Gastroesophageal sphincter (tissue), 4 donors: ENCODE measurements at regions not wholly inside any gene's neighbourhood (a gene's known extent, or its start where the extent isn't known, plus 50 kb on each side); places are given as distances from the start of the nearest gene placed in this dataset.

ENCODE experiments used
- ATAC-seq: fragments of 150-250 bp; one replicate; pipeline ENCODE4 v1.9.1; 2016; ENCODE audit warnings: mild to moderate bottlenecking, moderate library complexity
- H3K27ac ChIP-seq, 4 donors: fragments of 200-600 bp; sonication (generic) in 3 of 4; 1 replicate in 3 of 4; 2 replicates in 1 of 4; pipeline ENCODE4 v1.5.1; 2016 to 2019
- H3K27me3 ChIP-seq: fragments of 200-600 bp; sonication (generic); one replicate; pipeline ENCODE4 v1.5.1; 2019
- H3K36me3 ChIP-seq, 2 donors: fragments of 200-600 bp; sonication (generic); one replicate each; pipeline ENCODE4 v1.5.1; 2019; ENCODE audit warnings: control low read depth in 1 of 2
- H3K4me1 ChIP-seq, 3 donors: fragments of 200-600 bp; sonication (generic); 1 replicate in 2 of 3; 2 replicates in 1 of 3; pipeline ENCODE4 v1.5.1; 2016 to 2019; ENCODE audit warnings: control low read depth in 2 of 3
- H3K4me3 ChIP-seq, 2 donors: fragments of 200-600 bp; sonication (generic); one replicate each; pipeline ENCODE4 v1.5.1; 2019; ENCODE audit warnings: mild to moderate bottlenecking in 1 of 2, moderate library complexity in 1 of 2
- H3K9me3 ChIP-seq, 3 donors: fragments of 200-600 bp; sonication (generic); one replicate each; pipeline ENCODE4 v1.5.1; 2017 to 2019; ENCODE audit warnings: control low read depth in 2 of 3
- CTCF ChIP-seq, 4 experiments: fragments of 200-600 bp in 2 of 4; fragments of 450-650 bp in 2 of 4; sonication (generic) in 1 of 4; IDR thresholded peaks; one replicate each; pipeline ENCODE4 v1.5.1; 2017 to 2019; ENCODE audit warnings: antibody characterized with exemption in 4 of 4, mild to moderate bottlenecking in 2 of 4, moderate library complexity in 2 of 4
- EP300 ChIP-seq: sonication (generic); formaldehyde crosslinking; IDR thresholded peaks from one replicate; pipeline ENCODE4 v1.6.1; 2017; ENCODE audit warnings: antibody characterized with exemption, mild to moderate bottlenecking
- POLR2A ChIP-seq, 2 donors: fragments of 450-650 bp; IDR thresholded peaks; one replicate each; pipeline ENCODE4 v1.6.1; 2017; ENCODE audit warnings: antibody characterized with exemption in 2 of 2, mild to moderate bottlenecking in 2 of 2, moderate library complexity in 1 of 2
- POLR2AphosphoS5 ChIP-seq: sonication (generic); formaldehyde crosslinking; IDR thresholded peaks from one replicate; pipeline ENCODE4 v1.6.1; 2017; ENCODE audit warnings: antibody characterized with exemption
- WGBS, 2 donors: methylation state at CpG; one replicate each; pipeline ENCODE4 v1.1.5; 2018; ENCODE audit warnings: low coverage in 1 of 2; 5-methylcytosine and 5-hydroxymethylcytosine counted together

- H3K27ac ChIP-seq = no peak overlapping the region
- TF ChIP-seq POLR2A (IDR thresholded peaks at IDR 0.05) (no peak), CTCF (IDR thresholded peaks at IDR 0.05) (no peak), POLR2AphosphoS5 (no peak), EP300 (no peak)
- H3K4me1 ChIP-seq = peaks cover 0 to 7% (median 0%) of the 10 kb centered on the region in 3 donors
- H3K36me3 ChIP-seq = no peaks in the 10 kb centered on the region
- no peak for ATAC-seq
- 68 to 89% methylated on average over 2 of the region's 2 CpGs for WGBS, 2 donors
- no peaks in the 10 kb centered on the region for H3K27me3 ChIP-seq
- no peak overlapping the region for H3K4me3 ChIP-seq
- H3K9me3 ChIP-seq = no peaks in the 10 kb centered on the region
Observed at GRCh38 chr1:81242103-81242502, 558.6 kb upstream of the ADGRL2 start.

GRCh38 chr1:81238129-81238528, 562.6 kb upstream of the ADGRL2 start:
- H3K27ac ChIP-seq = no peak overlapping the region
- H3K27me3 ChIP-seq = no peaks in the 10 kb centered on the region
- TF ChIP-seq CTCF (IDR thresholded peaks at IDR 0.05) (no peak), POLR2AphosphoS5 (no peak), POLR2A (IDR thresholded peaks at IDR 0.05) (no peak), EP300 (no peak)
- peaks cover 0 to 9% (median 0%) of the 10 kb centered on the region in 3 donors for H3K4me1 ChIP-seq
- no peaks in the 10 kb centered on the region for H3K36me3 ChIP-seq
- WGBS, 2 donors = 61 to 75% methylated on average over 3 of the region's 3 CpGs
- no peaks in the 10 kb centered on the region for H3K9me3 ChIP-seq
- no peak for ATAC-seq
- no peak overlapping the region for H3K4me3 ChIP-seq

- no peak overlapping the region for H3K27ac ChIP-seq
- no peaks in the 10 kb centered on the region for H3K9me3 ChIP-seq
- peaks cover 0 to 14% (median 0%) of the 10 kb centered on the region in 3 donors for H3K4me1 ChIP-seq
- H3K4me3 ChIP-seq = no peak overlapping the region
- ATAC-seq = no peak
- WGBS, 2 donors = 44 to 63% methylated on average over 8 of the region's 8 CpGs
- H3K36me3 ChIP-seq = no peaks in the 10 kb centered on the region
- no peak for TF ChIP-seq POLR2AphosphoS5
- TF ChIP-seq CTCF (IDR thresholded peaks at IDR 0.05) = no peak
- TF ChIP-seq EP300 = no peak
- no peaks in the 10 kb centered on the region for H3K27me3 ChIP-seq
Observed at GRCh38 chr1:81237473-81238089, 563.2 kb upstream of the ADGRL2 start.

- Histone ChIP-seq H3K4me1 (peaks cover 0 to 29% (median 0%) of the 10 kb centered on the region in 3 donors), H3K36me3 (no peaks in the 10 kb centered on the region), H3K27ac (no peak overlapping the region), H3K4me3 (no peak overlapping the region), H3K27me3 (no peaks in the 10 kb centered on the region), H3K9me3 (no peaks in the 10 kb centered on the region)
- TF ChIP-seq POLR2AphosphoS5 = no peak
- no peak for TF ChIP-seq CTCF (IDR thresholded peaks at IDR 0.05)
- TF ChIP-seq EP300 = no peak
- TF ChIP-seq POLR2A (IDR thresholded peaks at IDR 0.05) = no peak
- ATAC-seq = no peak
- WGBS, 2 donors = 57 to 86% methylated on average over 3 of the region's 3 CpGs
Observed at GRCh38 chr1:81234237-81234636, 566.5 kb upstream of the ADGRL2 start.

- Histone ChIP-seq H3K36me3 (no peaks in the 10 kb centered on the region), H3K27ac (no peak overlapping the region), H3K9me3 (no peaks in the 10 kb centered on the region), H3K4me1 (peaks cover 0 to 29% (median 0%) of the 10 kb centered on the region in 3 donors), H3K4me3 (no peak overlapping the region), H3K27me3 (no peaks in the 10 kb centered on the region)
- WGBS, 2 donors = 100% methylated on average over 1 of the region's 1 CpG
- TF ChIP-seq POLR2AphosphoS5 = no peak
- no peak for TF ChIP-seq POLR2A (IDR thresholded peaks at IDR 0.05)
- TF ChIP-seq CTCF (IDR thresholded peaks at IDR 0.05) = no peak
- TF ChIP-seq EP300 = no peak
- no peak for ATAC-seq
Observed at GRCh38 chr1:81233591-81233990, 567.1 kb upstream of the ADGRL2 start.
